IMR-90 (cell line): ENCODE measurements at regions not wholly inside any gene's neighbourhood (a gene's known extent, or its start where the extent isn't known, plus 50 kb on each side); places are given as distances from the start of the nearest gene placed in this dataset.

Source experiments
- ATAC-seq: fragments of 200-7000 bp; cut with Tn5 transposase; 2 replicates; pipeline ENCODE4 v1.9.1; 2020; ENCODE audit warnings: low read depth, mild to moderate bottlenecking, moderate library complexity
- BruUV-seq: library from RNA; stranded (reverse); fragments of 400-500 nt; replicated peaks from 2 replicates; lab custom pipeline; 2021; lab: Mats Ljungman, UMichigan
- CTCF ChIA-PET: fragments of 300-600 bp; formaldehyde crosslinking; extraction: SDS; loops from one replicate; lab custom pipeline; 2021; ENCODE audit warnings: antibody characterized with exemption; lab: Yijun Ruan, JAX
- POLR2A ChIA-PET: fragments of 300-600 bp; sonication (Branson Sonifier 250); formaldehyde crosslinking; loops from one replicate; lab custom pipeline; 2022; ENCODE audit warnings: antibody characterized with exemption; ENCODE audit not compliant: unreplicated experiment; lab: Charles Lee
- DNase-seq: peaks from one replicate; pipeline ENCODE4 v3.0.0; 2013
- H2AFZ ChIP-seq: replicated peaks from 2 replicates; pipeline ENCODE3; 2013; ENCODE audit warnings: low read length, mild to moderate bottlenecking; ENCODE audit not compliant: poor library complexity
- H2AK5ac ChIP-seq: 2 replicates; pipeline ENCODE4 v1.6.1; 2013; ENCODE audit warnings: low read depth, low read length, inconsistent platforms
- H2AK9ac ChIP-seq: replicated peaks from 2 replicates; pipeline ENCODE3; 2013; ENCODE audit warnings: mild to moderate bottlenecking, low read depth, low read length, moderate library complexity; ENCODE audit not compliant: poor library complexity
- H2BK120ac ChIP-seq: 2 replicates; pipeline ENCODE4 v1.6.1; 2013; ENCODE audit warnings: low read depth, low read length, inconsistent platforms
- H2BK15ac ChIP-seq: 3 replicates; pipeline ENCODE4 v1.6.1; 2013; ENCODE audit warnings: low read depth, low read length, inconsistent platforms
- H2BK20ac ChIP-seq: 2 replicates; pipeline ENCODE4 v1.6.1; 2013; ENCODE audit warnings: low read depth, mild to moderate bottlenecking, inconsistent platforms, low read length, moderate library complexity
- H2BK5ac ChIP-seq: 2 replicates; pipeline ENCODE4 v1.6.1; 2013; ENCODE audit warnings: mild to moderate bottlenecking, low read depth, low read length, inconsistent platforms; ENCODE audit not compliant: poor library complexity, severe bottlenecking
- H3K14ac ChIP-seq: replicated peaks from 2 replicates; pipeline ENCODE4 v1.6.1; 2013; ENCODE audit warnings: low read depth, low read length, inconsistent platforms
- H3K18ac ChIP-seq: 2 replicates; pipeline ENCODE4 v1.6.1; 2013; ENCODE audit warnings: low read depth, low read length, control low read depth
- H3K23ac ChIP-seq: 2 replicates; pipeline ENCODE4 v1.6.1; 2013; ENCODE audit warnings: low read depth, low read length, inconsistent platforms
- H3K27ac ChIP-seq: 2 replicates; pipeline ENCODE4 v1.5.1; 2013; ENCODE audit warnings: mild to moderate bottlenecking, control low read depth, low read length; ENCODE audit not compliant: insufficient read depth
- H3K27me3 ChIP-seq: 2 replicates; pipeline ENCODE4 v1.6.1; 2013; ENCODE audit warnings: low read length; ENCODE audit not compliant: control insufficient read depth, insufficient read depth
- H3K36me3 ChIP-seq: 2 replicates; pipeline ENCODE4 v1.6.1; 2013; ENCODE audit warnings: low read length, mixed read lengths; ENCODE audit not compliant: control insufficient read depth, insufficient read depth
- H3K4ac ChIP-seq: 2 replicates; pipeline ENCODE4 v1.6.1; 2013; ENCODE audit warnings: low read depth, low read length, inconsistent platforms
- H3K4me1 ChIP-seq: 2 replicates; pipeline ENCODE4 v1.6.1; 2013; ENCODE audit warnings: low read length, mixed read lengths; ENCODE audit not compliant: control insufficient read depth, insufficient read depth
- H3K4me2 ChIP-seq: 2 replicates; pipeline ENCODE4 v1.6.1; 2013; ENCODE audit warnings: low read depth, mild to moderate bottlenecking, control low read depth, low read length, moderate library complexity
- H3K4me3 ChIP-seq: 2 replicates; pipeline ENCODE4 v1.5.1; 2013; ENCODE audit warnings: low read depth, mild to moderate bottlenecking, control low read depth, low read length, moderate library complexity; ENCODE audit not compliant: insufficient read depth
- H3K56ac ChIP-seq: 2 replicates; pipeline ENCODE4 v1.6.1; 2013; ENCODE audit warnings: low read length, inconsistent platforms; ENCODE audit not compliant: insufficient read depth; ENCODE audit errors: extremely low read depth
- H3K79me1 ChIP-seq, 2 experiments: 2 replicates each; pipeline ENCODE4 v1.6.1; 2013; ENCODE audit warnings: low read length in 2 of 2, inconsistent platforms in 1 of 2, low read depth in 1 of 2
- H3K9ac ChIP-seq: 2 replicates; pipeline ENCODE4 v1.6.1; 2013; ENCODE audit warnings: low read depth, low read length, control low read depth
- H3K9me1 ChIP-seq: 2 replicates; pipeline ENCODE4 v1.6.1; 2013; ENCODE audit warnings: low read length, inconsistent platforms; ENCODE audit not compliant: insufficient read depth
- H3K9me3 ChIP-seq: 2 replicates; pipeline ENCODE4 v1.6.1; 2013; ENCODE audit warnings: low read length; ENCODE audit not compliant: control insufficient read depth, insufficient read depth
- H4K20me1 ChIP-seq: 2 replicates; pipeline ENCODE4 v1.6.1; 2013; ENCODE audit warnings: low read length, inconsistent platforms; ENCODE audit not compliant: insufficient read depth
- H4K5ac ChIP-seq: 2 replicates; pipeline ENCODE4 v1.6.1; 2013; ENCODE audit warnings: mild to moderate bottlenecking, low read depth, low read length, control low read depth
- H4K8ac ChIP-seq, 2 experiments: 2 replicates each; pipeline ENCODE4 v1.6.1; 2013; ENCODE audit warnings: low read depth in 2 of 2, low read length in 2 of 2, control low read depth in 1 of 2, inconsistent platforms in 1 of 2
- H4K91ac ChIP-seq: 2 replicates; pipeline ENCODE4 v1.6.1; 2013; ENCODE audit warnings: low read depth, low read length, inconsistent platforms; ENCODE audit not compliant: insufficient read depth
- NFE2L2 ChIP-seq: fragments of 150-350 bp; IDR thresholded peaks from 2 replicates; pipeline ENCODE4 v1.6.1; 2016; ENCODE audit warnings: low read depth, mild to moderate bottlenecking, low read length
- RAD21 ChIP-seq: IDR thresholded peaks from 2 replicates; pipeline ENCODE4 v1.6.1; 2012; ENCODE audit warnings: low read length, improper control_type of control experiment
- WGBS, 2 experiments: methylation state at CpG; one replicate each; pipeline versions ENCODE4 v1.1.5 to v1.1.7; 2013; ENCODE audit warnings: missing lambda C conversion rate in 2 of 2; ENCODE audit not compliant: insufficient read length in 1 of 2; ENCODE audit errors: extremely low coverage in 2 of 2; 5-methylcytosine and 5-hydroxymethylcytosine counted together
- dilution Hi-C: fragments of 300-500 bp; cut with HindIII; formaldehyde crosslinking; loops from one replicate; pipeline ENCODE4 v1.14.3; 2018; ENCODE audit warnings: low sequenced_read_pairs; ENCODE audit not compliant: unreplicated experiment
- in situ Hi-C: fragments of 300-500 bp; cut with MboI; formaldehyde crosslinking; loops from 3 replicates; pipeline ENCODE4 v1.14.3; 2019; ENCODE audit warnings: low sequenced_read_pairs, inconsistent platforms, mixed read lengths
- intact Hi-C: fragments of 100-400 bp; cut with micrococcal nuclease; formaldehyde crosslinking; loops from 2 replicates; pipeline ENCODE4 v1.10.0; 2022
- TF ChIP-seq, protein P1 (sequence below): conservative IDR thresholded peaks from 2 replicates; pipeline ENCODE4 v1.5.1; 2012; ENCODE audit warnings: mild to moderate bottlenecking, low read depth, low read length, improper control_type of control experiment

DNA sequence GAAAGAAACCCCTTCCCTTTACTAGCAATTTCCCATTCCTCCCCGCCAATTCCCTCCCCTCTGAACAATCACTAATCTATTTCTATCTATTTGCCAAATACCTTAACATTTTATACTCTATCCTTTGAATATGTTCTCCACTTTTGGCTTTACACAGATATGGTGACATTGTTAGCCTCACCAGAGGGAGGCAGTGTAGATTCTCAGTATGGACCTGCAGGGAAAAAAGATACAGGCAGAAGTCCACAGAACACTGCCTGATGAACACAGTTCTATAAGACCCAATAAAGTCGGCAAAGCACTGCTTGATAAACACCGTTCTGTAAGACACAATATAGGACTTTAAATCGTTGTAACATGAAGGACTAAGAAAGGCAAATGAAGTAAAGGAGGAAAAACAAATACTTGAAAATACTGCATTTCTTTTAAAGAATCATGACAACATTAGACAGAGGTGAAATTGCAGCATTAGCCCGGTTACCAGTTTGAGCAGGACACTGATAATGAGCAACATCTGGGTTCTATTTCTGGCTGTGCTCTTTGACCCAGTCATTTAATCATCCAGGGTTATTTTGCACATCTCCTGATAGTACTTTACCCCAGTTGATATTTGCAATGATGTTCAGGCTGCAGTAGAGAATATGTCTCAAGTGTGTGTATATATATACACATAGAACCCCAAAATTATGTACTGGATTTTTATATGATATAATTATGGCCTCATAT is 296.8 kb downstream of the UTRN start (continued):
- TF ChIP-seq RAD21 = peak; percentile 56

- H2BK120ac ChIP-seq = no peak overlapping the region
- H3K27me3 ChIP-seq = no peaks in the 10 kb centered on the region
- H3K79me1 ChIP-seq = peaks cover 0 to 14% of the 10 kb centered on the region in 2 experiments; a peak in 2 of 4 replicates
- in situ Hi-C loops = loop anchor here (10.0 kb wide), 3 partner anchors 552 to 1122 kb away; no protein-coding TSS in a partner anchor
- no peaks in the 10 kb centered on the region for H3K9me1 ChIP-seq
- H3K4me2 ChIP-seq = peak overlapping the region; percentile 72
- H3K9ac ChIP-seq = peak overlapping the region; percentile 19; the same call in 1 of the 2 replicates
- 8% methylated on average over 2 of the region's 16 CpGs; no CpG with 5 or more reads in 1 of the 2 experiments for WGBS, 2 experiments
- H4K91ac ChIP-seq = no peak overlapping the region
- no peak overlapping the region for H3K27ac ChIP-seq
- no peaks in the 10 kb centered on the region for H3K9me3 ChIP-seq
- no TSS peak for BruUV-seq
- CTCF ChIA-PET = no interaction called here
- peak overlapping the region; percentile 10; the same call in 1 of the 2 replicates for H3K56ac ChIP-seq
- ATAC-seq (peak; percentile 67), DNase-seq (peak; percentile 30)
- peak overlapping the region; percentile 27 for H2AFZ ChIP-seq
- peak overlapping the region; percentile 16; the same call in 1 of the 2 replicates for H3K4ac ChIP-seq
- peak overlapping the region; percentile 11; the same call in 1 of the 2 replicates for H3K4me3 ChIP-seq
- H4K5ac ChIP-seq = no peak overlapping the region
- no peak overlapping the region for H2AK5ac ChIP-seq
- H3K14ac ChIP-seq = peak overlapping the region; percentile 49; the same call in 1 of the 2 replicates
- dilution Hi-C loops = no loop called here
- TF ChIP-seq, protein P1, sequence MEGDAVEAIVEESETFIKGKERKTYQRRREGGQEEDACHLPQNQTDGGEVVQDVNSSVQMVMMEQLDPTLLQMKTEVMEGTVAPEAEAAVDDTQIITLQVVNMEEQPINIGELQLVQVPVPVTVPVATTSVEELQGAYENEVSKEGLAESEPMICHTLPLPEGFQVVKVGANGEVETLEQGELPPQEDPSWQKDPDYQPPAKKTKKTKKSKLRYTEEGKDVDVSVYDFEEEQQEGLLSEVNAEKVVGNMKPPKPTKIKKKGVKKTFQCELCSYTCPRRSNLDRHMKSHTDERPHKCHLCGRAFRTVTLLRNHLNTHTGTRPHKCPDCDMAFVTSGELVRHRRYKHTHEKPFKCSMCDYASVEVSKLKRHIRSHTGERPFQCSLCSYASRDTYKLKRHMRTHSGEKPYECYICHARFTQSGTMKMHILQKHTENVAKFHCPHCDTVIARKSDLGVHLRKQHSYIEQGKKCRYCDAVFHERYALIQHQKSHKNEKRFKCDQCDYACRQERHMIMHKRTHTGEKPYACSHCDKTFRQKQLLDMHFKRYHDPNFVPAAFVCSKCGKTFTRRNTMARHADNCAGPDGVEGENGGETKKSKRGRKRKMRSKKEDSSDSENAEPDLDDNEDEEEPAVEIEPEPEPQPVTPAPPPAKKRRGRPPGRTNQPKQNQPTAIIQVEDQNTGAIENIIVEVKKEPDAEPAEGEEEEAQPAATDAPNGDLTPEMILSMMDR = no peak
- TF ChIP-seq NFE2L2 = no peak
- POLR2A ChIA-PET = no interaction called here
- no peak overlapping the region for H2BK15ac ChIP-seq
- H2BK5ac ChIP-seq = no peak overlapping the region
- peaks cover 4% of the 10 kb centered on the region for H3K4me1 ChIP-seq
- H3K23ac ChIP-seq = peak overlapping the region; percentile 78
- H2AK9ac ChIP-seq = no peak overlapping the region
- intact Hi-C loops = loop anchor here (1.0 to 5.0 kb wide), 2 partner anchors 1051 to 1119 kb away; no protein-coding TSS in a partner anchor
- no peak overlapping the region for H2BK20ac ChIP-seq
- no peak overlapping the region for H3K18ac ChIP-seq
- no peak overlapping the region for H4K8ac ChIP-seq
- H4K20me1 ChIP-seq = no peaks in the 10 kb centered on the region
- H3K36me3 ChIP-seq = no peaks in the 10 kb centered on the region
Observed at GRCh38 chr6:144582939-144583613, 297.9 kb downstream of the UTRN start.
